ENCODE measurements at regions not wholly inside any gene's neighbourhood (a gene's known extent, or its start where the extent isn't known, plus 50 kb on each side); places are given as distances from the start of the nearest gene placed in this dataset.
A peak's percentile ranks its signal among the peaks of the same experiment; 100 is the strongest.

DNA sequence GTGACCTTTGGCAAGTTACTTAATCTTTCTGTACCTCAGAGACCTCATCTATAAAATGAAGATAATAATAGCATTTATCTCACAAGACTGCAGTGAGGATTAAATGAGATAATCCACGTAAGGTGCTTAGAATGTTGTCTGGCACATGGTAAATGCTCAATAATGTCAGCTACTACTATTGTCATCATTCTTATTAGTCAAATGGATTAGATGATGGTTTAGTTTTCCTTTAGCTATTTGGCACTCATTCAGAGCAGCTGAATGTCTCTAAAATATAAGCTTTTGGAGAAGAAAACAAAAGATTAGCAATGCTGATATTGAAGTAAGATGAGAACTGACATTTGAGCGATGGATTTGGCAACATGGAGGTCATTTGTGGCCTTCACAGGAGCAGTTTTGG, 125.1 kb downstream of the AQP4 start:
- DNase-seq, result no peak
- no peak for TF ChIP-seq POLR2A (IDR thresholded peaks at IDR 0.05)
- no peak for TF ChIP-seq EP300 (IDR thresholded peaks at IDR 0.05)
- TF ChIP-seq POLR2AphosphoS5 (IDR thresholded peaks at IDR 0.05), result no peak
- TF ChIP-seq, protein P1, sequence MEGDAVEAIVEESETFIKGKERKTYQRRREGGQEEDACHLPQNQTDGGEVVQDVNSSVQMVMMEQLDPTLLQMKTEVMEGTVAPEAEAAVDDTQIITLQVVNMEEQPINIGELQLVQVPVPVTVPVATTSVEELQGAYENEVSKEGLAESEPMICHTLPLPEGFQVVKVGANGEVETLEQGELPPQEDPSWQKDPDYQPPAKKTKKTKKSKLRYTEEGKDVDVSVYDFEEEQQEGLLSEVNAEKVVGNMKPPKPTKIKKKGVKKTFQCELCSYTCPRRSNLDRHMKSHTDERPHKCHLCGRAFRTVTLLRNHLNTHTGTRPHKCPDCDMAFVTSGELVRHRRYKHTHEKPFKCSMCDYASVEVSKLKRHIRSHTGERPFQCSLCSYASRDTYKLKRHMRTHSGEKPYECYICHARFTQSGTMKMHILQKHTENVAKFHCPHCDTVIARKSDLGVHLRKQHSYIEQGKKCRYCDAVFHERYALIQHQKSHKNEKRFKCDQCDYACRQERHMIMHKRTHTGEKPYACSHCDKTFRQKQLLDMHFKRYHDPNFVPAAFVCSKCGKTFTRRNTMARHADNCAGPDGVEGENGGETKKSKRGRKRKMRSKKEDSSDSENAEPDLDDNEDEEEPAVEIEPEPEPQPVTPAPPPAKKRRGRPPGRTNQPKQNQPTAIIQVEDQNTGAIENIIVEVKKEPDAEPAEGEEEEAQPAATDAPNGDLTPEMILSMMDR (IDR thresholded peaks at IDR 0.05), result no peak
- Histone ChIP-seq H3K27me3 (no peaks in the 10 kb centered on the region), H3K4me3 (no peak overlapping the region), H3K9me3 (no peaks in the 10 kb centered on the region), H3K27ac (no peak overlapping the region), H3K4me1 (no peaks in the 10 kb centered on the region), H3K36me3 (no peaks in the 10 kb centered on the region)
- 92 to 93% methylated on average over 2 of the region's 2 CpGs for WGBS, 2 donors
- ATAC-seq (ENCODE audit: low FRiP score in 2 of 2), result no peak

DNA sequence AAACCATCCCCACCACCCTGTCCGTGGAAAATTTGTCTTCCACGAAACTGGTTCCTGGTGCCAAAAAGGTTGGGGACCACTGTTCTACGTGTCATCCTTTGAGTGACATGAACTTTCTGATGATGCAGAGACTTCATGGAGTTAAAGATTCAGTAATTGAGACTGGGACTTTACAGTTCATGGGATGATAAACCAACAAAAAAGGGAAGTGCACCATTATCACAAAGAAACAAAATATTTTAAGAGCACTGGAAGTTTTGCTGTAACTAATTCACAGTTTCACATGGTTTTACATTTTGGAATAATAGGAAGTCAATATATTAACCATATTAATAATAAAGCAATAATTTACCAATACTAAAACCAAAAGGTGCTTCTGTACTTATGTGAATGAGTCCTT, 126.8 kb downstream of the AQP4 start:
- DNase-seq (no peak), ATAC-seq (ENCODE audit: low FRiP score in 2 of 2) (no peak)
- WGBS, 2 donors, result 92 to 94% methylated on average over 3 of the region's 3 CpGs

DNA sequence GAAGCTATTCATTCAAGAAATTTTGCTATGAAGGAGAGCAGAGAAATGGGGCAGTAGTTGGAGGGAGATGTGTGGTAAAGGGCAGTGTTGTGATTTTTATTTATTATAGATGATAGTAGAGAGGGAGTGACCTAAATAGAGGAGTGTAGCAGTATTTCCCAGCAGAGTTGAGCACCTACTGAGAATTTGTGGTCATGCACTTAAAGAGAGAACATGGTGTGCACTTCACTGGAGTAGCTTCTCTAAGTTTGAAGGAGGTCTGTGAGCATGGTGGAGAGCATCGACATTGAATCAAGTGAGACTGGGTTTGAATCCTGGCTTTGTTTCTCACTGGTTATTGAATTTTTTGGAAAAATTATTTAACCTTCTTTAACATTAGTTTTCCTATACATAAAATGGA, 129.2 kb downstream of the AQP4 start:
- H3K9me3 ChIP-seq, result no peaks in the 10 kb centered on the region
- no peak for DNase-seq
- ATAC-seq (ENCODE audit: low FRiP score in 2 of 2), result no peak
- H3K4me1 ChIP-seq, result no peaks in the 10 kb centered on the region
- no peak overlapping the region for H3K27ac ChIP-seq
- WGBS, 2 donors, result 59 to 81% methylated on average over 1 of the region's 1 CpG
- H3K4me3 ChIP-seq, result no peak overlapping the region
- no peaks in the 10 kb centered on the region for H3K36me3 ChIP-seq
- H3K27me3 ChIP-seq, result no peaks in the 10 kb centered on the region
- TF ChIP-seq EP300 (IDR thresholded peaks at IDR 0.05) (peak in 1 of 4 donors; percentile 57), POLR2A (IDR thresholded peaks at IDR 0.05) (no peak)

More for the DNA sequence above, 126.8 kb downstream of the AQP4 start:
- no peak for TF ChIP-seq EP300 (IDR thresholded peaks at IDR 0.05)
- TF ChIP-seq POLR2A (IDR thresholded peaks at IDR 0.05), result no peak
- TF ChIP-seq, protein P1 (IDR thresholded peaks at IDR 0.05), result no peak
- no peak for TF ChIP-seq POLR2AphosphoS5 (IDR thresholded peaks at IDR 0.05)
- Histone ChIP-seq H3K27me3 (no peaks in the 10 kb centered on the region), H3K9me3 (no peaks in the 10 kb centered on the region), H3K4me3 (no peak overlapping the region), H3K4me1 (no peaks in the 10 kb centered on the region), H3K27ac (no peak overlapping the region), H3K36me3 (no peaks in the 10 kb centered on the region)

DNA sequence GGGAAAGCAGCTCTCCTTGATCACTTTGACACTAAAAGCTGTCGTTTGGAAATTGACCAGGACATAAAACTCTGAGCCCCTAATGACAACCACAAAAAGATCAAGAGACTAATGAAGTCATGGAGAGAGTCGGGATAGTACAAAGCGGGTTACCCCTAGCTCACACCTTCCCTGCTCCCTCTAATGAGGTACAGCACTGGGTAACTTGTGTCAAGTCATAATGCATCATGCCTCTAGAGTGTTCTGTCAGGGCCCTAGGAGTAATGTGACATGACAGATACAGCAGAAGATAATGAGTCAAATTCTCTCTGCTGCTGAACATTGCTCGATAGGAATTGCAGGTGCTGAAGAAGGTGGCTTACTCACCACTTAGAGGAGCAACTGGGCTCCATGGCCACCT, 130.7 kb downstream of the AQP4 start:
- ATAC-seq (ENCODE audit: low FRiP score in 2 of 2), result no peak
- Histone ChIP-seq H3K9me3 (no peaks in the 10 kb centered on the region), H3K4me3 (no peak overlapping the region), H3K36me3 (no peaks in the 10 kb centered on the region), H3K27ac (no peak overlapping the region), H3K27me3 (no peaks in the 10 kb centered on the region), H3K4me1 (no peaks in the 10 kb centered on the region)
- no peak for DNase-seq
- no peak for TF ChIP-seq POLR2A (IDR thresholded peaks at IDR 0.05)
- TF ChIP-seq, protein P1 (IDR thresholded peaks at IDR 0.05), result no peak
- TF ChIP-seq POLR2AphosphoS5 (IDR thresholded peaks at IDR 0.05), result no peak
- TF ChIP-seq EP300 (IDR thresholded peaks at IDR 0.05), result no peak
- 62 to 66% methylated on average over 3 to 4 of the region's 4 CpGs for WGBS, 2 donors

DNA sequence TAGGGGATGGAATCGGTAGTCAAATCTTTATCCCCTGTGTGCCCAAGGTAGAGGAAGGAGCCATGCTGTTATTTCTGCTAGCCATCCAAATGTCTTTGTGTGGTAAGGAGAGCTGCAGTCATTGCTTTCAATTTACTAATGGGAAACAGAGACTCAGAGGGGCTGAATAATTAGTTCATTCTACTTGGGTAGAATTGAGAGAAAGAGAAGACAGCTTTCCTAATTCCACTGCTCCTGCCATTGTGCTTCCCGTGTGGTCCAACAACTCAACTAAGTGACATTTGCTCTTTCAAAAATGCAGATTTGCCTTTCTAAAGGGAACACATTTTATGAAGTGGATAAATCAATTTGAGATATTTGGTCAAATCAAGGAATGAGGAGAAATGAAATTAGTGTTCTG, 136.1 kb downstream of the AQP4 start:
- no peak for DNase-seq
- WGBS, 2 donors, result 89 to 91% methylated on average over 2 of the region's 2 CpGs
- H3K4me1 ChIP-seq, result no peaks in the 10 kb centered on the region
- no peaks in the 10 kb centered on the region for H3K36me3 ChIP-seq
- H3K4me3 ChIP-seq, result no peak overlapping the region
- no peaks in the 10 kb centered on the region for H3K27me3 ChIP-seq
- no peak for ATAC-seq (ENCODE audit: low FRiP score in 2 of 2)
- no peak overlapping the region for H3K27ac ChIP-seq
- TF ChIP-seq POLR2A (IDR thresholded peaks at IDR 0.05) (no peak), EP300 (IDR thresholded peaks at IDR 0.05) (no peak), POLR2AphosphoS5 (IDR thresholded peaks at IDR 0.05) (no peak)
- TF ChIP-seq, protein P1 (IDR thresholded peaks at IDR 0.05), result no peak
- H3K9me3 ChIP-seq, result no peaks in the 10 kb centered on the region
